Occipital lobe (tissue), 1 donor: ENCODE measurements at regions not wholly inside any gene's neighbourhood (a gene's known extent, or its start where the extent isn't known, plus 50 kb on each side); places are given as distances from the start of the nearest gene placed in this dataset.
"Not testable (repeated sequence)": the region's sequence is repeated elsewhere in the genome, so short reads cannot be mapped to it uniquely, and the experiment has no call there.

Experiments
- DNase-seq: peaks from one replicate; lab custom pipeline; 2025; lab: John Stamatoyannopoulos, UW

GRCh38 chr4:104549736-104550135, 55.0 kb upstream of the CXXC4 start:
- no peak for DNase-seq

GRCh38 chr4:104559502-104559901, 64.8 kb upstream of the CXXC4 start:
- no peak for DNase-seq

GRCh38 chr4:104571341-104571740, 76.6 kb upstream of the CXXC4 start:
- no peak for DNase-seq

- no peak for DNase-seq
These were observed 79.7 kb upstream of the CXXC4 start for GRCh38 chr4:104574371-104574770.

GRCh38 chr4:104575278-104575677, 80.6 kb upstream of the CXXC4 start:
- DNase-seq = no peak

- DNase-seq = no peak
These were observed 82.7 kb upstream of the CXXC4 start for GRCh38 chr4:104577405-104577804.

GRCh38 chr4:104581476-104581875, 86.8 kb upstream of the CXXC4 start:
- not testable (repeated sequence) for DNase-seq

- not testable (repeated sequence) for DNase-seq
These were observed 87.4 kb upstream of the CXXC4 start for GRCh38 chr4:104582056-104582455.

- no peak for DNase-seq
These were observed 94.7 kb upstream of the CXXC4 start for GRCh38 chr4:104589264-104589868.

GRCh38 chr4:104591510-104591911, 96.8 kb upstream of the CXXC4 start:
- no peak for DNase-seq

- DNase-seq = no peak
These were observed 97.5 kb upstream of the CXXC4 start for GRCh38 chr4:104592183-104592582.

GRCh38 chr4:104593019-104593418, 98.3 kb upstream of the CXXC4 start:
- no peak for DNase-seq

- DNase-seq = no peak
These were observed 101.5 kb upstream of the CXXC4 start for GRCh38 chr4:104596189-104596588.

- no peak for DNase-seq
These were observed 120.8 kb upstream of the CXXC4 start for GRCh38 chr4:104615496-104615895.

- DNase-seq = no peak
These were observed 121.2 kb upstream of the CXXC4 start for GRCh38 chr4:104615926-104616325.

- no peak for DNase-seq
These were observed 121.7 kb upstream of the CXXC4 start for GRCh38 chr4:104616401-104616820.

GRCh38 chr4:104625706-104626105, 131.0 kb upstream of the CXXC4 start:
- DNase-seq = no peak

- no peak for DNase-seq
These were observed 134.9 kb upstream of the CXXC4 start for GRCh38 chr4:104629601-104630000.

GRCh38 chr4:104630272-104630671, 135.6 kb upstream of the CXXC4 start:
- DNase-seq = no peak

GRCh38 chr4:104631000-104631399, 136.3 kb upstream of the CXXC4 start:
- DNase-seq = no peak

GRCh38 chr4:104641418-104641817, 146.7 kb upstream of the CXXC4 start:
- DNase-seq = no peak

- no peak for DNase-seq
These were observed 147.8 kb upstream of the CXXC4 start for GRCh38 chr4:104642521-104642920.

- DNase-seq = no peak
These were observed 149.1 kb upstream of the CXXC4 start for GRCh38 chr4:104643805-104644204.

GRCh38 chr4:104649631-104650030, 154.9 kb upstream of the CXXC4 start:
- DNase-seq = no peak
